ENCODE measurements at regions not wholly inside any gene's neighbourhood (a gene's known extent, or its start where the extent isn't known, plus 50 kb on each side); places are given as distances from the start of the nearest gene placed in this dataset.

- TF ChIP-seq CTCF (IDR thresholded peaks at IDR 0.05; ENCODE audit: extremely low read depth in 1 of 2, insufficient read depth in 1 of 2, low read depth in 1 of 2, low read length in 2 of 2): no peak
- TF ChIP-seq EZH2 (IDR thresholded peaks at IDR 0.05; ENCODE audit: borderline replicate concordance, low read depth, low read length, severe bottlenecking): no peak
- no peak for TF ChIP-seq POLR2A (IDR thresholded peaks at IDR 0.05; ENCODE audit: low read depth, low read length)
Observed at GRCh38 chr4:41853973-41854372, 81.3 kb upstream of the TMEM33 start.
